ENCODE measurements at regions not wholly inside any gene's neighbourhood (a gene's known extent, or its start where the extent isn't known, plus 50 kb on each side); places are given as distances from the start of the nearest gene placed in this dataset.
"Not testable (repeated sequence)": the region's sequence is repeated elsewhere in the genome, so short reads cannot be mapped to it uniquely, and the experiment has no call there.

- WGBS, 2 experiments = 92 to 94% methylated on average over 1 to 2 of the region's 2 CpGs
These were observed 601.8 kb downstream of the SLC16A7 start for GRCh38 chr12:60197589-60197988.

GRCh38 chr12:60201891-60202290 is 606.1 kb downstream of the SLC16A7 start:
- Histone ChIP-seq H3K27me3 (ENCODE audit: control insufficient read depth, insufficient read depth, low read length, poor library complexity, severe bottlenecking) (no peaks in the 10 kb centered on the region), H3K36me3 (ENCODE audit: control insufficient read depth, insufficient read depth, low read length) (no peaks in the 10 kb centered on the region), H3K4me1 (ENCODE audit: control insufficient read depth, insufficient read depth, low read length) (no peaks in the 10 kb centered on the region), H3K4me3 (ENCODE audit: insufficient read depth, low read depth, low read length) (no peak overlapping the region), H3K27ac (ENCODE audit: insufficient read depth, low read depth, low read length, poor library complexity, severe bottlenecking) (no peak overlapping the region), H3K9me3 (ENCODE audit: control insufficient read depth, low read length) (no peaks in the 10 kb centered on the region)
- WGBS, 2 experiments = 84 to 92% methylated on average over 3 to 4 of the region's 4 CpGs

More at GRCh38 chr12:60197589-60197988, 601.8 kb downstream of the SLC16A7 start:
- Histone ChIP-seq H3K4me1 (ENCODE audit: control insufficient read depth, insufficient read depth, low read length) (no peaks in the 10 kb centered on the region), H3K27ac (ENCODE audit: insufficient read depth, low read depth, low read length, poor library complexity, severe bottlenecking) (no peak overlapping the region), H3K27me3 (ENCODE audit: control insufficient read depth, insufficient read depth, low read length, poor library complexity, severe bottlenecking) (no peaks in the 10 kb centered on the region), H3K36me3 (ENCODE audit: control insufficient read depth, insufficient read depth, low read length) (no peaks in the 10 kb centered on the region), H3K9me3 (ENCODE audit: control insufficient read depth, low read length) (no peaks in the 10 kb centered on the region), H3K4me3 (ENCODE audit: insufficient read depth, low read depth, low read length) (no peak overlapping the region)

GRCh38 chr12:60205500-60205899 is 609.7 kb downstream of the SLC16A7 start:
- no peaks in the 10 kb centered on the region for H3K4me1 ChIP-seq (ENCODE audit: control insufficient read depth, insufficient read depth, low read length)
- 67 to 93% methylated on average over 1 of the region's 1 CpG for WGBS, 2 experiments
- no peak overlapping the region for H3K27ac ChIP-seq (ENCODE audit: insufficient read depth, low read depth, low read length, poor library complexity, severe bottlenecking)
- no peaks in the 10 kb centered on the region for H3K36me3 ChIP-seq (ENCODE audit: control insufficient read depth, insufficient read depth, low read length)
- no peaks in the 10 kb centered on the region for H3K9me3 ChIP-seq (ENCODE audit: control insufficient read depth, low read length)
- no peaks in the 10 kb centered on the region for H3K27me3 ChIP-seq (ENCODE audit: control insufficient read depth, insufficient read depth, low read length, poor library complexity, severe bottlenecking)
- no peak overlapping the region for H3K4me3 ChIP-seq (ENCODE audit: insufficient read depth, low read depth, low read length)

- Histone ChIP-seq H3K4me1 (ENCODE audit: control insufficient read depth, insufficient read depth, low read length) (no peaks in the 10 kb centered on the region), H3K36me3 (ENCODE audit: control insufficient read depth, insufficient read depth, low read length) (no peaks in the 10 kb centered on the region), H3K4me3 (ENCODE audit: insufficient read depth, low read depth, low read length) (no peak overlapping the region), H3K27ac (ENCODE audit: insufficient read depth, low read depth, low read length, poor library complexity, severe bottlenecking) (no peak overlapping the region), H3K27me3 (ENCODE audit: control insufficient read depth, insufficient read depth, low read length, poor library complexity, severe bottlenecking) (no peaks in the 10 kb centered on the region), H3K9me3 (ENCODE audit: control insufficient read depth, low read length) (no peaks in the 10 kb centered on the region)
These were observed 613.7 kb downstream of the SLC16A7 start for GRCh38 chr12:60209521-60209920.

GRCh38 chr12:60209933-60210332 is 614.1 kb downstream of the SLC16A7 start:
- Histone ChIP-seq H3K36me3 (ENCODE audit: control insufficient read depth, insufficient read depth, low read length) (no peaks in the 10 kb centered on the region), H3K27me3 (ENCODE audit: control insufficient read depth, insufficient read depth, low read length, poor library complexity, severe bottlenecking) (no peaks in the 10 kb centered on the region), H3K9me3 (ENCODE audit: control insufficient read depth, low read length) (no peaks in the 10 kb centered on the region), H3K4me3 (ENCODE audit: insufficient read depth, low read depth, low read length) (no peak overlapping the region), H3K27ac (ENCODE audit: insufficient read depth, low read depth, low read length, poor library complexity, severe bottlenecking) (no peak overlapping the region), H3K4me1 (ENCODE audit: control insufficient read depth, insufficient read depth, low read length) (no peaks in the 10 kb centered on the region)
- 91 to 97% methylated on average over 4 of the region's 4 CpGs for WGBS, 2 experiments

GRCh38 chr12:60210756-60211155 is 614.9 kb downstream of the SLC16A7 start:
- no peaks in the 10 kb centered on the region for H3K9me3 ChIP-seq (ENCODE audit: control insufficient read depth, low read length)
- no peak overlapping the region for H3K4me3 ChIP-seq (ENCODE audit: insufficient read depth, low read depth, low read length)
- H3K4me1 ChIP-seq (ENCODE audit: control insufficient read depth, insufficient read depth, low read length) = no peaks in the 10 kb centered on the region
- 89 to 94% methylated on average over 5 of the region's 5 CpGs for WGBS, 2 experiments
- no peaks in the 10 kb centered on the region for H3K27me3 ChIP-seq (ENCODE audit: control insufficient read depth, insufficient read depth, low read length, poor library complexity, severe bottlenecking)
- no peaks in the 10 kb centered on the region for H3K36me3 ChIP-seq (ENCODE audit: control insufficient read depth, insufficient read depth, low read length)
- no peak overlapping the region for H3K27ac ChIP-seq (ENCODE audit: insufficient read depth, low read depth, low read length, poor library complexity, severe bottlenecking)

GRCh38 chr12:60211244-60211643 is 615.4 kb downstream of the SLC16A7 start:
- H3K4me3 ChIP-seq (ENCODE audit: insufficient read depth, low read depth, low read length) = no peak overlapping the region
- no peaks in the 10 kb centered on the region for H3K36me3 ChIP-seq (ENCODE audit: control insufficient read depth, insufficient read depth, low read length)
- no peaks in the 10 kb centered on the region for H3K27me3 ChIP-seq (ENCODE audit: control insufficient read depth, insufficient read depth, low read length, poor library complexity, severe bottlenecking)
- WGBS, 2 experiments = 100% methylated on average over 1 of the region's 1 CpG
- H3K9me3 ChIP-seq (ENCODE audit: control insufficient read depth, low read length) = no peaks in the 10 kb centered on the region
- H3K27ac ChIP-seq (ENCODE audit: insufficient read depth, low read depth, low read length, poor library complexity, severe bottlenecking) = no peak overlapping the region
- no peaks in the 10 kb centered on the region for H3K4me1 ChIP-seq (ENCODE audit: control insufficient read depth, insufficient read depth, low read length)

GRCh38 chr12:60212159-60213000 is 616.6 kb downstream of the SLC16A7 start:
- WGBS, 2 experiments = 89 to 97% methylated on average over 3 of the region's 3 CpGs
- H3K9me3 ChIP-seq (ENCODE audit: control insufficient read depth, low read length) = no peaks in the 10 kb centered on the region
- H3K27ac ChIP-seq (ENCODE audit: insufficient read depth, low read depth, low read length, poor library complexity, severe bottlenecking) = no peak overlapping the region
- no peak overlapping the region for H3K4me3 ChIP-seq (ENCODE audit: insufficient read depth, low read depth, low read length)
- H3K27me3 ChIP-seq (ENCODE audit: control insufficient read depth, insufficient read depth, low read length, poor library complexity, severe bottlenecking) = no peaks in the 10 kb centered on the region
- no peaks in the 10 kb centered on the region for H3K4me1 ChIP-seq (ENCODE audit: control insufficient read depth, insufficient read depth, low read length)
- H3K36me3 ChIP-seq (ENCODE audit: control insufficient read depth, insufficient read depth, low read length) = no peaks in the 10 kb centered on the region

GRCh38 chr12:60213272-60213671 is 617.4 kb downstream of the SLC16A7 start:
- H3K27me3 ChIP-seq (ENCODE audit: control insufficient read depth, insufficient read depth, low read length, poor library complexity, severe bottlenecking); H3K4me3 ChIP-seq (ENCODE audit: insufficient read depth, low read depth, low read length); H3K36me3 ChIP-seq (ENCODE audit: control insufficient read depth, insufficient read depth, low read length); H3K4me1 ChIP-seq (ENCODE audit: control insufficient read depth, insufficient read depth, low read length); H3K27ac ChIP-seq (ENCODE audit: insufficient read depth, low read depth, low read length, poor library complexity, severe bottlenecking); H3K9me3 ChIP-seq (ENCODE audit: control insufficient read depth, low read length): not testable (repeated sequence)
- 79 to 89% methylated on average over 2 to 3 of the region's 3 CpGs for WGBS, 2 experiments

GRCh38 chr12:60216226-60216625 is 620.4 kb downstream of the SLC16A7 start:
- no peaks in the 10 kb centered on the region for H3K4me1 ChIP-seq (ENCODE audit: control insufficient read depth, insufficient read depth, low read length)
- WGBS, 2 experiments = 75 to 84% methylated on average over 2 to 4 of the region's 5 CpGs
- no peak overlapping the region for H3K4me3 ChIP-seq (ENCODE audit: insufficient read depth, low read depth, low read length)
- no peaks in the 10 kb centered on the region for H3K9me3 ChIP-seq (ENCODE audit: control insufficient read depth, low read length)
- no peaks in the 10 kb centered on the region for H3K27me3 ChIP-seq (ENCODE audit: control insufficient read depth, insufficient read depth, low read length, poor library complexity, severe bottlenecking)
- H3K36me3 ChIP-seq (ENCODE audit: control insufficient read depth, insufficient read depth, low read length) = no peaks in the 10 kb centered on the region
- H3K27ac ChIP-seq (ENCODE audit: insufficient read depth, low read depth, low read length, poor library complexity, severe bottlenecking) = no peak overlapping the region

Measured in ectodermal cell (in vitro differentiated cells).